Suprapubic skin (tissue), 4 donors: ENCODE measurements at regions not wholly inside any gene's neighbourhood (a gene's known extent, or its start where the extent isn't known, plus 50 kb on each side); places are given as distances from the start of the nearest gene placed in this dataset.

Source experiments
- DNase-seq, 2 donors: peaks; one replicate each; pipeline ENCODE4 v3.0.0-alpha.2; 2019; ENCODE audit warnings: low spot score in 2 of 2
- H3K27ac ChIP-seq: fragments of 200-600 bp; sonication (generic); one replicate; pipeline ENCODE4 v1.5.1; 2019
- H3K27me3 ChIP-seq: fragments of 200-600 bp; sonication (generic); one replicate; pipeline ENCODE4 v1.5.1; 2019
- H3K36me3 ChIP-seq: fragments of 200-600 bp; sonication (generic); one replicate; pipeline ENCODE4 v1.5.1; 2019
- H3K4me1 ChIP-seq: fragments of 200-600 bp; sonication (generic); one replicate; pipeline ENCODE4 v1.5.1; 2019
- H3K4me3 ChIP-seq: fragments of 200-600 bp; sonication (generic); one replicate; pipeline ENCODE4 v1.5.1; 2019; ENCODE audit warnings: mild to moderate bottlenecking
- H3K9me3 ChIP-seq: fragments of 200-600 bp; sonication (generic); one replicate; pipeline ENCODE4 v1.5.1; 2019
- CTCF ChIP-seq, 2 donors: fragments of 200-600 bp in 1 of 2; fragments of 450-650 bp in 1 of 2; sonication (generic) in 1 of 2; IDR thresholded peaks; one replicate each; pipeline ENCODE4 v1.5.1; 2016 to 2019; ENCODE audit warnings: antibody characterized with exemption in 2 of 2, mild to moderate bottlenecking in 1 of 2, moderate library complexity in 1 of 2
- EP300 ChIP-seq: sonication (generic); formaldehyde crosslinking; IDR thresholded peaks from one replicate; pipeline ENCODE4 v1.6.1; 2017; ENCODE audit warnings: antibody characterized with exemption
- POLR2A ChIP-seq, 2 donors: fragments of 450-650 bp; IDR thresholded peaks; one replicate each; pipeline ENCODE4 v1.6.1; 2017; ENCODE audit warnings: antibody characterized with exemption in 2 of 2, mild to moderate bottlenecking in 2 of 2, moderate library complexity in 2 of 2
- POLR2AphosphoS5 ChIP-seq, 3 donors: sonication (generic); formaldehyde crosslinking; IDR thresholded peaks; one replicate each; pipeline ENCODE4 v1.6.1; 2017; ENCODE audit warnings: antibody characterized with exemption in 3 of 3
- WGBS: methylation state at CpG from one replicate; pipeline ENCODE4 v1.1.5; 2018; 5-methylcytosine and 5-hydroxymethylcytosine counted together

- no peaks in the 10 kb centered on the region for H3K4me1 ChIP-seq
- WGBS = 80% methylated on average over 2 of the region's 3 CpGs
- H3K27ac ChIP-seq = no peak overlapping the region
- H3K36me3 ChIP-seq = no peaks in the 10 kb centered on the region
- DNase-seq = no peak
- no peak overlapping the region for H3K4me3 ChIP-seq
- no peak for TF ChIP-seq CTCF (IDR thresholded peaks at IDR 0.05)
- TF ChIP-seq POLR2AphosphoS5 (IDR thresholded peaks at IDR 0.05) = no peak
- TF ChIP-seq POLR2A (IDR thresholded peaks at IDR 0.05) = no peak
- no peak for TF ChIP-seq EP300
- H3K27me3 ChIP-seq = no peaks in the 10 kb centered on the region
- no peaks in the 10 kb centered on the region for H3K9me3 ChIP-seq
These were observed 877.5 kb upstream of the ADGRB3 start for GRCh38 chr6:67757465-67758033.

- no peaks in the 10 kb centered on the region for H3K4me1 ChIP-seq
- H3K9me3 ChIP-seq = no peaks in the 10 kb centered on the region
- no peaks in the 10 kb centered on the region for H3K27me3 ChIP-seq
- H3K36me3 ChIP-seq = no peaks in the 10 kb centered on the region
- H3K4me3 ChIP-seq = no peak overlapping the region
- WGBS = 73% methylated on average over 1 of the region's 1 CpG
- TF ChIP-seq CTCF (IDR thresholded peaks at IDR 0.05) = no peak
- no peak for TF ChIP-seq EP300
- TF ChIP-seq POLR2A (IDR thresholded peaks at IDR 0.05) = no peak
- no peak for TF ChIP-seq POLR2AphosphoS5 (IDR thresholded peaks at IDR 0.05)
- DNase-seq = no peak
- H3K27ac ChIP-seq = no peak overlapping the region
These were observed 886.6 kb upstream of the ADGRB3 start for GRCh38 chr6:67748521-67748920.

GRCh38 chr6:67736816-67737215, 898.3 kb upstream of the ADGRB3 start:
- no peak for TF ChIP-seq EP300
- TF ChIP-seq POLR2A (IDR thresholded peaks at IDR 0.05) = no peak
- TF ChIP-seq POLR2AphosphoS5 (IDR thresholded peaks at IDR 0.05) = no peak
- no peak for TF ChIP-seq CTCF (IDR thresholded peaks at IDR 0.05)
- Histone ChIP-seq H3K4me3 (no peak overlapping the region), H3K27me3 (no peaks in the 10 kb centered on the region), H3K36me3 (no peaks in the 10 kb centered on the region), H3K9me3 (no peaks in the 10 kb centered on the region), H3K27ac (no peak overlapping the region), H3K4me1 (no peaks in the 10 kb centered on the region)
- no peak for DNase-seq

- no peaks in the 10 kb centered on the region for H3K9me3 ChIP-seq
- no peaks in the 10 kb centered on the region for H3K4me1 ChIP-seq
- H3K27me3 ChIP-seq = no peaks in the 10 kb centered on the region
- no peak for TF ChIP-seq POLR2A (IDR thresholded peaks at IDR 0.05)
- TF ChIP-seq POLR2AphosphoS5 (IDR thresholded peaks at IDR 0.05) = no peak
- TF ChIP-seq EP300 = no peak
- no peak for TF ChIP-seq CTCF (IDR thresholded peaks at IDR 0.05)
- H3K4me3 ChIP-seq = no peak overlapping the region
- no peak overlapping the region for H3K27ac ChIP-seq
- no peak for DNase-seq
- H3K36me3 ChIP-seq = no peaks in the 10 kb centered on the region
These were observed 898.9 kb upstream of the ADGRB3 start for GRCh38 chr6:67736161-67736560.

- 96% methylated on average over 1 of the region's 1 CpG for WGBS
- no peak for TF ChIP-seq POLR2A (IDR thresholded peaks at IDR 0.05)
- no peak for TF ChIP-seq CTCF (IDR thresholded peaks at IDR 0.05)
- Histone ChIP-seq H3K27ac (no peak overlapping the region), H3K4me1 (no peaks in the 10 kb centered on the region), H3K27me3 (no peaks in the 10 kb centered on the region), H3K4me3 (no peak overlapping the region), H3K36me3 (no peaks in the 10 kb centered on the region), H3K9me3 (no peaks in the 10 kb centered on the region)
- DNase-seq = no peak
These were observed 899.5 kb upstream of the ADGRB3 start for GRCh38 chr6:67735623-67736022.
